Vagina (tissue), 2 donors: ENCODE measurements at regions not wholly inside any gene's neighbourhood (a gene's known extent, or its start where the extent isn't known, plus 50 kb on each side); places are given as distances from the start of the nearest gene placed in this dataset.

Source experiments
- CTCF ChIP-seq, 3 experiments: fragments of 450-650 bp in 2 of 3; fragments of 200-600 bp in 1 of 3; sonication (generic) in 1 of 3; IDR thresholded peaks; one replicate each; pipeline ENCODE4 v1.5.1; 2017 to 2019; ENCODE audit warnings: antibody characterized with exemption in 3 of 3, mild to moderate bottlenecking in 2 of 3, moderate library complexity in 2 of 3
- POLR2A ChIP-seq, 2 donors: fragments of 450-650 bp; IDR thresholded peaks; one replicate each; pipeline ENCODE4 v1.6.1; 2017; ENCODE audit warnings: antibody characterized with exemption in 2 of 2, mild to moderate bottlenecking in 2 of 2, moderate library complexity in 2 of 2
- POLR2AphosphoS5 ChIP-seq, 2 donors: sonication (generic); formaldehyde crosslinking; IDR thresholded peaks; one replicate each; pipeline ENCODE4 v1.9.0; 2017; ENCODE audit warnings: antibody characterized with exemption in 2 of 2, mild to moderate bottlenecking in 2 of 2, low read depth in 1 of 2; ENCODE audit not compliant: insufficient read depth in 1 of 2

- TF ChIP-seq CTCF (IDR thresholded peaks at IDR 0.05) (no peak), POLR2AphosphoS5 (IDR thresholded peaks at IDR 0.05; ENCODE audit: insufficient read depth in 1 of 2, low read depth in 1 of 2) (no peak), POLR2A (IDR thresholded peaks at IDR 0.05) (no peak)
These were observed 88.9 kb upstream of the NGF start for GRCh38 chr1:115426956-115427355.
